Myocyte (in vitro differentiated cells): ENCODE measurements at regions not wholly inside any gene's neighbourhood (a gene's known extent, or its start where the extent isn't known, plus 50 kb on each side); places are given as distances from the start of the nearest gene placed in this dataset.

Source experiments
- DNase-seq: peaks from one replicate; pipeline ENCODE4 v3.0.0-alpha.2; 2012; ENCODE audit warnings: low read depth

DNA sequence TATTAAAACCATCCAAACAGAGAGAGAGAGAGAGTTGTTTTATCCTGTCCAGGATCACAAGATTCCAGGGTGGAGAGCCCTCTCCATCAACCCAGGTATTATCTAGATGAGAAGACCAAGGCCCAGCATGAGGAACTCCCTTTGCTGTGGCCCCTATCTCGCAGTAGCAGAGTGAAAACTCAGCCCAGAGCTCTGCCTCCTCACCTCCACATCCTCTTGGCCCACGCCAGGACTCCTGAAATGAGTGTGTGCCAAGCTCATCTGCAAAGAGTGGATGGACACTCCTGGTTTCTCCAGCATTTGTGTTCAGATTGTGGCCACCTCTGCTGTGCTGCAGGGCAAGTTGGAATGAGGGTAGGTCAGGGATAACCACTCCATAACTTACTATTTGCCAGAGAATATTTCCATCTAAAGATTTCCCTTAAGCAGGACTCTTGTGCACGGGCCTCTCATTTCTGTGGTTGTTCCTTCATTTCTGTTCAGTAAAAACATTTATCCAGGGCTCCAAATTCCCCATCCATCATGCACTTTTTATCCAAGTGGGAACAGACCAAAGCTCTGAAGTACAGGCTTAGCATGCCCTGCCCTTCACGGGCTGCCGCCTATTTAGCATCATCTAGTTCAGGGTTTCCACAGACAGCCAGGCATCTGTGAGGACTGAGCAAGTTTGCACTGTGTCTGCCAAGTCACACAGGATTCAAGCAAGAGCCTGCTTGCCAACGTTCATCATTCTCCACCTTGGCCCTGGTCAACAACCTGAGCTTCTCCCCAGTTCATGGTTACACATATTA, 583.2 kb upstream of the ID2 start:
- no peak for DNase-seq

DNA sequence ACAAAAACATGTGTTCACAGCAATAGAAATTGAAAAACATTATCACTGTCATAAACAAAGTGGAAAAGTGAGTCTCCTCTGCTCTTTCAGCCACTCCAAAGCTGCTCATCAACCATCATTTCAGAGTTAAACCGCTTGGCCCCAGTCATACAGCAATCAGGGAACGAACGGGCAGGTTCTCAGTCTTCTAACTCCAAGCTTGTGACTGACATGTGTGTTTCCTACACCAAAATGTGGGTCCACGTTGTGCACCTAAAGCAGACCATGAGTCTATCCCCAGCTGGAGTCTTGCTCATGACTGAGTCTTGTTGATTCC, 582.6 kb upstream of the ID2 start:
- no peak for DNase-seq

DNA sequence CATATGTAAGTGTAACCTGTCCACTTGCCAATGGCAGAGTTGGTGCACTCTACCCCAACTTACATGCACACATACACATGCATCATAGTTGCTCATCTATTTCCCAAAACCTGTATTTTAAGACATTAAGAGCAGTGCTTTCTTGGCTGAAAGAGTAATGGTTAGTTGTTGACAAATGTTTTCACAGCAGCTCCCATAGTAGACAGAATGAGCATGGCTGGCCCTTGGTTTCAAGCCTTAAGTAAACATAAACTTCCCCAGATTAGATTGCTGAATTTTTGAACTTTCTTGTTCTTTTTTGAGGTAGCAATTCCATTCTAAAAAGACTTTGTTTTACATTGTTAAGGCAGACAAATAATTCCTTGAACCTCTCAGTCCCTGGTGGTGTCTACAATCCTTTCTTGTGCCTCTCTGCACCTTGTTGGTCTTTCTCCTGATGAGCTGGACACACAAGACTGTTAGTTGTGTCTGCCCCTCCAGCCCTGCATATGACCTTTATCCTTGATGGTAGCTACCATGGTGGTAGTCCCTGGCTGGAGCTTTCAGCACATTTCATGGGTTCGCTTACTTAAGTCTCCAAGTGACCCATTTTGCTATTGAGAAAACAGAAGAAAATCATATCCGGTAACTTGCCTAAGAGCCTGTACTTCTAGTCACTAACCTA, 580.1 kb upstream of the ID2 start:
- DNase-seq, result no peak

DNA sequence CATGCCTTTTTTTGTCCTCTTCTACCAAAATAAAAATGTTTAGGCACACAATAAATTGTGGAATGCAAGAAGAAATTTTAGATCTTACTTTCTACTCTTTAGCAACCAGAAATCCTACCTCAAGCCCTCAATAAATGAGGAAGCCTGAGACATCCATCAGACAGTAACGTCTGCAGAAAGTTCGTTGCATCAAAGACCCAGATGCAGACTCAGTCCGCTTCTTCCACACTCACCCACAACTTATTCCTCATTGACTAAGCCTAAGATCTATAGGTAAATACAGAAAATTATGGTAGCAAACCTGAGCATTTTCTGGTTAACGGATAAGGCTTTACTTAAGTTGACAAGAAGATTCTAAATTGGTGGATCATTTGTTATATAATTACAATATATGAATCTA, 579.4 kb upstream of the ID2 start:
- no peak for DNase-seq

DNA sequence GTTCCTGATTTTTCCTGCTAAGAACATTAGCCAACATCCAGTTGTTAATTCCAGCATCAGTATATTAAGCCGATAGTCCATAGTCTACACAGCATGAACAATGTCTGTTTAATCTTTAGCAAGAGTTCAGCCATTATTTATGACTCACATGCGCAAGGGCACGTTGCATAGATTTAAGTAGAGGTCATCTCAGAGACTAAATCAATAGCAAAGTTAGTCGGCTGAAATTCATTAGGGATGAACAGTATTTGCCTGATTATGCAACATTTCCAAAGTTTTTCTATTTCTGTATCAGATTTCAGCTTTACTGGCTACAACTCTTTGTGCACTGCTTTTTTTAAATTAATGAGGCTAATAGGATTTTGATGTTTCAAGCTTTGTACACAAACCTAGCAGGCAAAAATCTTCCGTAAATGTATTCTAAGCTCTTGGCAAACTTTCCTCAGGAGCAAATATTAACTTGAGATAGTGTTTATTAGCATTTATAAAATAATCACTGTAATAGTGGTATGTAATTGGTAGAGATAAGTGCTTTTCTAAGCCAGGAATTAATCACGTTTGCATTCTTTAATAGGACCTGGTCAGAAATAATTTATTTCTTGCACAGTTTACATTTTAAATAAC, 578.7 kb upstream of the ID2 start:
- no peak for DNase-seq

DNA sequence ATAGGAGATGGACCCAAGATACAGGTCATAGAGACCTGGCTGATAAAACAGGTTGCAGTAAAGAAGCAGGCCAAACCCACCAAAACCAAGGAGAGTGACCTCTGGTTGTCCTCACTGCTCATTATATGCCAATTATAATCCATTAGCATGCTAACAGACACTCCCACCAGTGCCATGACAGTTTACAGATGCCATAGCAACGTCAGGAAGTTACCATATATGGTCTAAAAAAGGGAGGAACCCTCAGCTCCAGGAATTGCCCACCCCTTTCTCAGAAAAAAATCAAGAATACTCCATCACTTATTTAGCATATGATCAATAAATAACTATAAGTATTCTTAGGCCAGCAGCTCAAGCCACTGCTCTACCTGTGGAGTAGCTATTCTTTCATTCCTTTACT, 574.7 kb upstream of the ID2 start:
- no peak for DNase-seq

DNA sequence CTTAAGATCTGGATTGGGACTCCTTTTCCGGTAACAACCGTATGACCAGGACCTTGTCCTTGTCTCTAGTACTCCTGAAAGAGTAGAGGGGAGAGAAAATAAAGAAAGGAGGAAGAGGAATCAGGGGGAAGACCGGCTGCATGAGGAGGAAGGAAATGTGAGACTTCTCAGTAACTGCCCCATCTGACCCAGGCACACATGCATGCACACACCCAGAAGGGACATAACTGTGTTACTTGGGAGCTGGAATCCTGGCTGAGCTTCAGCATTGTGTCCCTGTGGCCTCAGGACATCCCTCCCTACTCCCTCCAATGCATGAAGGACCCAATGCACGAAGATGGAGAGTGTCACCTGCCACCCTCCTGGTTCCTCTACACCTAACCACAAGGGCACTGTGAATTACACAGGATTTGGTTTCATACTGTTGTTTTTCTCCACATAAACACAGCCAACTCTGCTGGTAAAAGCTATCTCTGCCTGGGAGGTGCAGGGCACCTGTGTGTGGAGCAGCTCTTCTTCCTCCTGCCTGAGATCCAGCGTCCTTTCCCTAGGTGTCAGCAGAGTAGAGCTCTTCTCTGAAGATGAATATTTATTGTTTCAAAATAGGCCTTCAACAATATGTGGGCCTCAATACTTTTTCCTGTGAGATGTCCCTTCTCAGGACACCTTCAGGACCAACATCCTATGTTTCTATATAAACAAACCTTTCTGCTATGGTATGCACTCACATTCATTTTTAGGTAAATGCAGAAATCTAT, 574.1 kb upstream of the ID2 start:
- no peak for DNase-seq

DNA sequence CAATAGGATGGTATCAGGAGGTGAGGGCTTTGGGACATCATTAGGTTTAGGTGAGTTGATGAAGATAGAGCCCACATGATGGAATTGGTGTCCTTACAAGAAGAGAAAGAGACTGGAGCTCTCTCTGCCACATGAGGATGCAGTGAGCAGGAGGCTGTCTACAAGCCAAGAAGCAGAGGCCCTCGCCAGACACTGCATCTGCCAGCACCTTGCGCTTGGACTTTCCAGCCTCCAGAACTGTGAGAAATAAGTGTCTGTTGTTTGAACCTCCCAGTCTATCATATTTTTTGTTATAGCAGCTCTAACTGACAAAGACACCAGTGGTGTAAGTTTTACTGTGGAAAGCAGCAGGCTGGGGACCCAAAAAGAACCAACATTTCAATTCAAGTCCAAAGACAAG, 571.1 kb upstream of the ID2 start:
- no peak for DNase-seq

DNA sequence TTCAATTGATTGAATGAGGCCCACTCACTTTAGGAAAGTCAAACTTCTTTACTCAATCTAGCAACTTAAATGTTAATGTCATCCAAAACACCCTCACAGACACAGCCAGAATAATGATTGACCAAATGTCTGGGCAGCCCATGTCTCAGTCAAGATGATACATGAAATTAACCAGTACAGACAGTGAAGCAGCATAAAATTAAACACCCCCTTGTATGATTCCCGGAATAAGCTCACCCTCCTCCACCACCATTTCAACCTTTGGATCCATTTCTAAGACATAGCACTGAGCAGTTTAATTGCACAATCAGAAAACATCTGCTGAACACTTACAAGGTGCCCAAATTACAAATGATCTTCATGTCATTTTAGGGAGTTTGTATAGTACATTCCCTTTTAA, 570.7 kb upstream of the ID2 start:
- DNase-seq, result no peak

DNA sequence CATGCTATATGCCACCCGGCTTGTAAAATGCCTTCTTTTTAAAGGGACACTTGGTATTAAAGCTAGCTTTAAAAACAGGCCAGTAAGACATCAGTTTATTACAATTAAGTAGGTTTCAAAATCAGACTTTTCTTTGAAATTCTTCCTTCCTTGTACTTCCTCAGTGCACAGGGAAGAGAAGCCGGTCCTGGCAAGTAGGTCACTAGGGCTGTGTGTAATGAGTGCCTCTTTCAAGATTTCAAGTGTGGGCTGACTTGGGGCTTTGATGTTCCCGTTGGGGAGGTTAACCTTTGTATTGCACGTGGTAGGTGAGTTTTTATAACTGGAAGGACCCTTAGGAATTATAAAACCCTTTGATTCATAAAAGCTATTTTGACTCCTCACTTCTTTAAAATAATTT, 566.4 kb upstream of the ID2 start:
- DNase-seq, result no peak

DNA sequence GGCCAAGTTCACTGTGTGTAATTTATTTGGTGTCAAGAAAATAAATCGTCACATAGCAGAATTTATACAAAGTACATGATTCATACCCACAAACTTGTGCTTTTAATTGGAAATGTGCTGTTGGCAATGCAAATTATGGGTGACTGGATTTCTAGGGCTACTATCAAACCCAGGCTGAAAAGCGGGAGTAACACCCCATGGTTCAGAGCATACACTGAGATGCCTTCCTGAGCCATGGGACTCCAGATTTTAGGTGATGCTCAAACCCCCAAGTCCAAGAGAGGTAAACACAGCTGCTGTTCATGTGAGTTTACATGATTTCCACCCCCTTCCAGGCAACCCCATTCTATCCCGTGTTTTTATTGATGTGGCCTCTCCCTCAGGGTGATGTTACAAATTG, 565.9 kb upstream of the ID2 start:
- DNase-seq, result no peak

DNA sequence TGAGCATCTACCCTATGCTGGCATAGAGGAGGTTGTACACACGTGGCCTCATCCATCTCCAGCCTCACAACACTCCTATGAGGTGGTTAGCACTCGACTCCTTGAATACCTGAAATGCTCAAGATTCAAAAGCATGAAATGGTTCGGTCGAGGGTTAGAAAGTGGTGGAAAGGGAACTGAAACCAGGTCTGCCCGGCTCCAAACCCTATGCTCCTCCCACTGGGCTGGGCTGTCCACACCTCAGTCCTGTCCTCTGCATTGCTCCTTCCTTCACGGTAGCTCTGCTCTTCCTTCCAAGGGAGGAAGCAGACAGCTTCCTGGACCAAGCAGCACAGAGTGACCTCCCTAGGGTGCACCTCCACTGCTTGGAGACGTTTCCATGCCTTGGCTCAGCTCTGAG, 565.2 kb upstream of the ID2 start:
- DNase-seq, result no peak

DNA sequence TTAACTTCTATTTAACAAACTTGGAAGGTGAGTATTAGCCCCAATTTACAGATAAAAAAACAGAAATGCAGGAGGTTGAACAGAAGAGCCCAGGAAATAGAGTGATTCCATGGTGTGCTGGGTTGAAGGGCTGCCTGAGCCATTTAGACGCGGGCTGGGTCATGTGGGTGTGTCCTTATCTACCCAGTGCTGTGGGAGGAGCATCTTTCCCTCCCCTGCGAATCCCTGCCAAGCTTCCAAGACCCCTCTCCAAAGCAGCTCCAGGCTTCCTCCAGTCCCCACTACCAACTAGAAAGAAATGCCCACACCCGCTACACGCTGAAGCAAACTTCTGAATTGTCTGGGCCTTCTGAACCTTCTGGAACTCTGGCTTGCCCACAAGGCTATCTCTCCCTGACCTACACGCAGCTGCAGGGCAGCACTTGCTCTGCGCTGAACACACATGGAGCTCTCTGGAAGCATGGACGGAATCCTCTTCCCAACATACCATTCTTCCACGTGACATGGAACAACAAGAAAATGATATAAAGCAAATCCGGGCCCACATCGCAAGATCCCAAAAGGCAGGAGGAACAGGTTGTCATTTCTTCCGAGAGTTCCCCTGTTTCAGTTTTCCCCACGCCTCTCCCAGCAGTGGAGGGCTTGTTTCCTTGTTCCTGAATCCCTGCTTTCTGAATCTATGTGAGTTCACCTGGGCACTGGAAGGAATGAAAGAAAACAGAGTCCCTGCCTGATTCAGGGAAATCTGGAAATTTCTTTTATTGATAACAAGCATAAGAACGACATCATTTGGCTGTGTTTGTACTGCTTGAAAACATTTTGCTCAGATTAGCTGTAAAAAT, 562.7 kb upstream of the ID2 start:
- DNase-seq, result no peak

DNA sequence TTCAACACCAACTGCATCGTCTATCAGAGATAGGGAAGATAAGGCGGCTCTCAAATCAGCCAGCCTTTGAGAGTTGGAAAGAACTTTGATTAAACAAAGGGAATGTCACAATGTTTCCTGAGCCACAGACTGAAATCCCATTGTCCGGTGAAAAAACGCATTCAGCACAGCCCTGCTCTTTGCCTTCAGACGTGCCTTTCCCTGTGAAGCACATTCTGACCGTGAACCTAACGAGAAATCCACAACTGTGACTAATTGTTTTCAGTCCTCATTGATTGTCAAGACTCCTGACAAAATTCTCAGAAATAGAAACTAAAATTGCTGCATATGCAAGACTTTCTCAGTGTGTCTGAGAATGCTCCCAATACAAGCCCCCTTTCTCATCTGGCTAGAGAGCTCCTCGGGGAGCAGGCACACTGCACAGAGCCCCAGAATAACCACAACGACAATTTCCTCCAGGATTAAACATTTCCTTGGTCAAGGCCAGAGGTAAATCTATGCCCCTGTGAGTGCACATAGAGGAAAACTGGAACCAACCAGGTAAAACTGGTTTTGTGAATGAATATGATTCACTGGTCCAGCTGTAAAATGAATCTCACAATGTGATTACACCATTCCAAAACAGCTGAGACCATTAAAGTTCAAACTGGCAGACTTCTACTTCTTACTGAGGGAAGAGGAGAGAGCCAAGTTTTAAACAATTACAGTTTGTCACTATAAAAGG, 561.9 kb upstream of the ID2 start:
- DNase-seq, result peak; percentile 48

DNA sequence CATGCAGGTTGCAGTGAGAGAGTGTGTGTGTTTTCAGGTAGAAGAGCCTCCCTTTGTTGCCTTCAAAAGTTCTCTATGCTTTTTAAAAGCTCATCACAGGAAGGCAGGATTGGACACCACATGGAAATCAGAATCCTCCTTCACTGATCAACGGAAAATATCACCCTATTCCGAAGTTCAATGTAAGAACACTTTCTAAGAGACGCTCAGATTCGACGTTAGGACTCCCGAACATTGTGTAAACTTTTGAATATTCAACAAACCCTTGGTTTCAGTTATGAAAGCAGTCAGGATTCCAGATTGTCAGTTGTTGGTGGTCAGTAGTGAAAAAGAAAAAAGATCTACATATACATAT, 561.4 kb upstream of the ID2 start:
- DNase-seq, result no peak

DNA sequence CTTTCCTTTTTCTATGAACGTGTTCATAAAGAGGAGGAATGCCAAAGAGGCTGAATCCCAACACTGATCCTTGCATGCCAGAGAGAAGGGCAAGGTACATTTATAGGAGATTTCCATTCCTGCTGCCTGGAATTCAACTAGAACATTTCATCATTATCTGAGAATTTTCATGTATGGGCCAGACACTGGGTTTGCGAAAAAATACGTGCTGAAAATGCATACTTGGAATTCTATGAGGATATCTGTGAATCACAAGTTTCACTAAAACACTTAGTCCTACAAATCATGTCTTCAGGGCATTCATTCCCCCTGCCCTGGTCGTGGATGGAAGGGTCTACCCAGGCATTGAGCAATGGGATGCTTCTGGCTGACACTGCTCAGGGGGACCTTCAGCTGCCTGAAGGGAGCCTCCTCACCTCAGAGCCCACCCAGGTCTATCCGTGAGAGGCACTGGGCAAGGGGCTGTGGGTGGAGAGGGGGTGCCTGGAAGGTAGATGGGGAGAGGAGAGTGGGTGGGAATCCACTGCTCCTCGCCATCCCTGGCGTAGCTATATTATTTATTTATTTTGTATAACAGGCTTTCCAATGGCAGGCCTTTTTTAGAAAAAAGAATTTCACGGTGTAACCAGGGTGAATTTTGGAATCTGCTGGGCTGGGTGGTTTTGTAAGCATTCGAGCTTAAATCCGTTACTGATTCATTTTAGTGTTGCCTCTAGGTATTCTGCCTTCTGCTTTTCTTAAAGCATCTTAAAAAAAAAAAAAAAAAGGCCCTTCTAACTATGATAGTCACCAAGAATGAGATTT, 560.6 kb upstream of the ID2 start:
- no peak for DNase-seq

DNA sequence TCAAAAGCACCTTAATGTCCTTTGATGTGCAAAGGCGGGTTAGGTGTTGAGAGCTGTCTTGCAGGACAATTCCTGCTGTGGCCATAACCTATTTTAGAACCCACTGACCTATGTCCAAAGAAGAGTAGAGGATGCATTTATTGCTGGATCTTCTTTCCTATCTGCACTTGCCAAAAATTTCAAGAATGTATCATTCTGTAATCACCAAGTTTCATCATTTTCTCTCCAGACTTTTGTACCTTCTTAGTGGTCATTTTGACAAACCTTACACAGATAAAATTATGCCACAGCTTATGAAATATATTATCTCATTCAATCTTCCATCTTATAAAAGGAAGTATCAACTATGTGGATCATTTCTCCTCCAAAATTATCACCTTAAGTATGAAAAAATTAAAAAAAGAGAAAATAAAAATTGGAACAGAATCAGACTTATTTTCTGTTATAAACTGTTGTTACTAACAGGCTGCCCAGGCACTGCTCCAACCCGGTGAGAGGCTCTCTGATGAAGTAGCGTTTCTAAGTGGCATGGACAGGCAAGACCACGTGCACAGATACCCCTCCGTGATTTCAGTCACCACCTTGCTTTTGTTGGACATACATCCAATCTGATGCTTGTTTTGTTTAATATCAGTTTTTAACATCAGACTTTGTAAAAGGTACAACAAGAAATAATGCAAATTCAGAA, 559.9 kb upstream of the ID2 start:
- no peak for DNase-seq

DNA sequence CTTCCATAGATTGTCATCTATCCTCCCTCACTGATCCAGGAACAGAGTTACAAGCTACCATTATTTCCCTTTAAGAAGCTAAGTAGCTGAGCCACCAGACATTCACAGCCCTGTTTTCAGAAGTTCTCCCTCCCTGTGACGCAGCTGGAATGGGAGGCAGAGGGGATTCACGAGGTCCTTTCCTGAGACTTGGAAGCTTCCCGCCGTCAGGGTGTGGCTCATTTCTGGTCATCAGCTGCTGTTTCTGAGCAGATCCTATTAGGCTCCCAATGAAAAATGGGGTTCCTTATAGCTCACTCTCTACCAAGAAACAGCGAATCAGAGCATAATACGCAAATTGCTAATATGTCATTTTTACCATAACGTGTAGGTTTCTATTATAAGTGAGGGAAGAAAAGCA, 559.3 kb upstream of the ID2 start:
- DNase-seq, result no peak

DNA sequence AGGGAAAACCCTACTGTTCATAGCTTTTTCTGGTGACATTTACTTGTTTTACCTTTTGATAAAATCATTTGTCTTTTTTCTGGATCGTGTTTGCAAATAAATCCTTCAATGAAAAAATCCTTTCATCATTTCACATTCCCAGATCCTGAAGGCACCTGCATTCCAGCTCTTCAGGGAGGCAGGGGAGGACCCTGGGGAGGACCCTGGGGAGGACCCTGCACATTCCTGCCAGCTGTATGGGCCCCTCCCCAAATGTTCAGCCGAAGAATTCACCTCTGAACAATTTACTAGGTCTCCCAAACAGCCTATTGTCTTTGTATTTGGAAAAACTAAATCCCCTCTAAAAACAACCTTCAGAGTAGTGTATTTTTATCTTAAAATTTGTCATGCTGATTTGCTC, 558.4 kb upstream of the ID2 start:
- no peak for DNase-seq
